H1 (cell line): ENCODE measurements at regions not wholly inside any gene's neighbourhood (a gene's known extent, or its start where the extent isn't known, plus 50 kb on each side); places are given as distances from the start of the nearest gene placed in this dataset.

Experiments used
- CTCF ChIA-PET: fragments of 300-600 bp; sonication (Branson Sonifier 250); formaldehyde crosslinking; loops from one replicate; lab custom pipeline; 2021; ENCODE audit not compliant: partially characterized antibody; lab: Charles Lee
- POLR2A ChIA-PET: fragments of 300-600 bp; sonication (Branson Sonifier 250); formaldehyde crosslinking; loops from one replicate; lab custom pipeline; 2021; ENCODE audit warnings: inconsistent platforms; ENCODE audit not compliant: partially characterized antibody; lab: Charles Lee
- DNase-seq, 2 experiments: peaks; one replicate each; pipeline versions ENCODE4 v3.0.0 to v3.0.0-alpha.2; 2010 to 2022; ENCODE audit warnings: low spot score in 2 of 2, low read depth in 1 of 2, mixed read lengths in 1 of 2
- FAIRE-seq: peaks from 2 replicates; lab custom pipeline; 2011; peaks lifted over from hg19 to GRCh38; lab: Jason Lieb, UNC
- H2AFZ ChIP-seq: 2 replicates; pipeline ENCODE4 v1.8.1; 2012; ENCODE audit warnings: low read length, inconsistent platforms
- H2AK5ac ChIP-seq: 2 replicates; pipeline ENCODE4 v1.6.1; 2013; ENCODE audit warnings: low read depth, low read length
- H2BK120ac ChIP-seq: replicated peaks from 2 replicates; pipeline ENCODE3; 2013; ENCODE audit warnings: low read depth, low read length, inconsistent platforms
- H2BK12ac ChIP-seq: 2 replicates; pipeline ENCODE4 v1.6.1; 2013; ENCODE audit warnings: low read depth, low read length
- H2BK15ac ChIP-seq: 2 replicates; pipeline ENCODE4 v1.6.1; 2013; ENCODE audit warnings: low read length
- H2BK20ac ChIP-seq: 2 replicates; pipeline ENCODE4 v1.6.1; 2013; ENCODE audit warnings: low read length
- H2BK5ac ChIP-seq: 2 replicates; pipeline ENCODE4 v1.6.1; 2013; ENCODE audit warnings: low read depth, low read length
- H3K14ac ChIP-seq: 2 replicates; pipeline ENCODE4 v1.6.1; 2013; ENCODE audit warnings: inconsistent platforms; ENCODE audit not compliant: insufficient read length
- H3K18ac ChIP-seq: 2 replicates; pipeline ENCODE4 v1.6.1; 2013; ENCODE audit warnings: low read length; ENCODE audit errors: extremely low read depth
- H3K23ac ChIP-seq: 2 replicates; pipeline ENCODE4 v1.6.1; 2013; ENCODE audit warnings: inconsistent platforms; ENCODE audit not compliant: insufficient read length
- H3K23me2 ChIP-seq: 2 replicates; pipeline ENCODE4 v1.6.1; 2013; ENCODE audit warnings: low read depth, low read length
- H3K27ac ChIP-seq: 2 replicates; pipeline ENCODE4 v1.6.1; 2011; ENCODE audit warnings: low read depth, low read length, inconsistent platforms
- H3K27me3 ChIP-seq, 4 experiments: replicated peaks in 1 of 4; 1 replicate in 1 of 4; 2 replicates in 3 of 4; pipeline versions ENCODE4 v1.6.1 to v1.8.1; 2011 to 2013; ENCODE audit warnings: low read length in 3 of 4, mild to moderate bottlenecking in 3 of 4, inconsistent platforms in 2 of 4, mixed read lengths in 2 of 4, moderate library complexity in 1 of 4; ENCODE audit not compliant: control insufficient read depth in 3 of 4, insufficient read depth in 3 of 4; ENCODE audit errors: extremely low read depth in 1 of 4
- H3K36me3 ChIP-seq, 4 experiments: 2 replicates each; pipeline versions ENCODE4 v1.6.1 to v1.8.1; 2011 to 2013; ENCODE audit warnings: mild to moderate bottlenecking in 4 of 4, low read length in 3 of 4, moderate library complexity in 2 of 4, control low read depth in 1 of 4, inconsistent platforms in 1 of 4; ENCODE audit not compliant: insufficient read depth in 4 of 4, control insufficient read depth in 2 of 4
- H3K4ac ChIP-seq: replicated peaks from 2 replicates; pipeline ENCODE3; 2013; ENCODE audit warnings: low read length, low read depth, mixed read lengths, inconsistent platforms; ENCODE audit not compliant: insufficient read length
- H3K4me1 ChIP-seq, 4 experiments: replicated peaks in 1 of 4; 1 replicate in 1 of 4; 2 replicates in 3 of 4; pipeline versions ENCODE4 v1.6.1 to v1.8.1; 2011 to 2013; ENCODE audit warnings: low read length in 3 of 4, inconsistent platforms in 2 of 4, mixed read lengths in 1 of 4; ENCODE audit not compliant: insufficient read depth in 4 of 4, control insufficient read depth in 3 of 4
- H3K4me2 ChIP-seq, 2 experiments: 2 replicates each; pipeline versions ENCODE4 v1.6.1 to v1.8.1; 2011 to 2013; ENCODE audit warnings: low read depth in 2 of 2, low read length in 2 of 2, control low read depth in 1 of 2, inconsistent platforms in 1 of 2, mild to moderate bottlenecking in 1 of 2; ENCODE audit not compliant: insufficient read depth in 1 of 2
- H3K4me3 ChIP-seq, 4 experiments: fragments of 200-600, 300-600 bp in 1 of 4; sonication (generic), shearing (Covaris generic), sonication (Bioruptor Twin) in 1 of 4; 2 replicates each; pipeline versions ENCODE4 v1.5.1 to v1.8.1; 2011 to 2016; ENCODE audit warnings: low read length in 4 of 4, low read depth in 3 of 4, control low read depth in 2 of 4, inconsistent platforms in 2 of 4, mild to moderate bottlenecking in 2 of 4, mixed read lengths in 1 of 4, moderate library complexity in 1 of 4; ENCODE audit not compliant: insufficient read depth in 2 of 4; ENCODE audit errors: extremely low read depth in 1 of 4
- H3K56ac ChIP-seq: replicated peaks from 2 replicates; pipeline ENCODE3; 2013; ENCODE audit warnings: low read depth, mild to moderate bottlenecking, mixed read lengths, low read length, inconsistent platforms; ENCODE audit not compliant: insufficient read length
- H3K79me1 ChIP-seq: 2 replicates; pipeline ENCODE4 v1.6.1; 2013; ENCODE audit warnings: low read depth, low read length, control low read depth
- H3K79me2 ChIP-seq, 2 experiments: 2 replicates each; pipeline versions ENCODE4 v1.6.1 to v1.8.1; 2012 to 2013; ENCODE audit warnings: low read length in 2 of 2, mild to moderate bottlenecking in 2 of 2, inconsistent platforms in 1 of 2; ENCODE audit not compliant: insufficient read depth in 2 of 2, control insufficient read depth in 1 of 2
- H3K9ac ChIP-seq, 4 experiments: replicated peaks in 1 of 4; 1 replicate in 1 of 4; 2 replicates in 3 of 4; pipeline versions ENCODE4 v1.6.1 to v1.8.1; 2011 to 2013; ENCODE audit warnings: low read depth in 3 of 4, low read length in 3 of 4, control low read depth in 2 of 4, mild to moderate bottlenecking in 2 of 4, moderate library complexity in 2 of 4, inconsistent platforms in 1 of 4; ENCODE audit errors: extremely low read depth in 1 of 4
- H3K9me3 ChIP-seq, 2 experiments: 2 replicates each; pipeline versions ENCODE4 v1.6.1 to v1.8.1; 2012 to 2013; ENCODE audit warnings: mild to moderate bottlenecking in 2 of 2, moderate library complexity in 2 of 2, control low read depth in 1 of 2, inconsistent platforms in 1 of 2, low read depth in 1 of 2, low read length in 1 of 2, mixed read lengths in 1 of 2; ENCODE audit not compliant: insufficient read depth in 2 of 2
- H4K20me1 ChIP-seq, 2 experiments: replicated peaks in 1 of 2; 2 replicates each; pipeline versions ENCODE3 to v1.8.1; 2011 to 2013; ENCODE audit warnings: inconsistent platforms in 2 of 2, low read length in 2 of 2, mild to moderate bottlenecking in 1 of 2; ENCODE audit not compliant: insufficient read depth in 2 of 2, control insufficient read depth in 1 of 2
- H4K5ac ChIP-seq: 2 replicates; pipeline ENCODE4 v1.6.1; 2013; ENCODE audit warnings: low read length, low read depth, mixed read lengths, inconsistent platforms; ENCODE audit not compliant: insufficient read length
- H4K8ac ChIP-seq: 2 replicates; pipeline ENCODE4 v1.8.0; 2013; ENCODE audit warnings: mild to moderate bottlenecking, moderate library complexity, low read length, inconsistent platforms; ENCODE audit not compliant: insufficient read depth; ENCODE audit errors: extremely low read depth
- H4K91ac ChIP-seq: replicated peaks from 2 replicates; pipeline ENCODE3; 2013; ENCODE audit warnings: low read length, mixed read lengths, inconsistent platforms; ENCODE audit not compliant: insufficient read length
- ASH2L ChIP-seq: fragments of 200-600, 300-600 bp; sonication (generic); IDR thresholded peaks from one replicate; pipeline ENCODE4 v1.7.1; 2017; ENCODE audit warnings: low read length
- BRCA1 ChIP-seq: IDR thresholded peaks from 2 replicates; pipeline ENCODE4 v1.6.1; 2012; ENCODE audit warnings: low read depth, low read length, improper control_type of control experiment
- CBX8 ChIP-seq: fragments of 300-800, 300-1000 bp; sonication (generic); IDR thresholded peaks from 2 replicates; pipeline ENCODE4 v1.7.1; 2016; ENCODE audit warnings: low read depth, low read length, borderline replicate concordance
- CREB1 ChIP-seq: IDR thresholded peaks from 2 replicates; pipeline ENCODE4 v1.6.1; 2012; ENCODE audit warnings: inconsistent platforms
- EZH2 ChIP-seq: fragments of 200-600 bp; sonication (generic); IDR thresholded peaks from 2 replicates; pipeline ENCODE4 v1.7.1; 2012; ENCODE audit warnings: low read depth, mild to moderate bottlenecking, moderate library complexity, low read length, inconsistent platforms; ENCODE audit not compliant: severe bottlenecking
- FOSL1 ChIP-seq: IDR thresholded peaks from 2 replicates; pipeline ENCODE4 v1.6.1; 2011; ENCODE audit warnings: mild to moderate bottlenecking, low read depth, low read length, moderate library complexity; ENCODE audit not compliant: insufficient read depth
- PHF8 ChIP-seq: fragments of 200-600 bp; sonication (generic); conservative IDR thresholded peaks from 2 replicates; pipeline ENCODE4 v1.7.1; 2012; ENCODE audit warnings: low read depth, mild to moderate bottlenecking, inconsistent platforms, low read length, moderate library complexity
- POLR2A ChIP-seq, 2 experiments: IDR thresholded peaks; 1 replicate in 1 of 2; 2 replicates in 1 of 2; pipeline ENCODE4 v1.6.1; 2011; ENCODE audit warnings: low read depth in 2 of 2, low read length in 2 of 2, mild to moderate bottlenecking in 2 of 2; ENCODE audit errors: control extremely low read depth in 1 of 2
- RBBP5 ChIP-seq: IDR thresholded peaks from 2 replicates; pipeline ENCODE4 v1.7.1; 2012; ENCODE audit warnings: low read depth, mild to moderate bottlenecking, inconsistent platforms, low read length, moderate library complexity, borderline replicate concordance
- SUZ12 ChIP-seq: fragments of 200-600 bp; sonication (generic); IDR thresholded peaks from 2 replicates; pipeline ENCODE4 v1.6.1; 2012; ENCODE audit warnings: mild to moderate bottlenecking, inconsistent platforms, low read length, moderate library complexity, mixed read lengths
- TAF7 ChIP-seq: optimal IDR thresholded peaks from 2 replicates; pipeline ENCODE3; 2011; ENCODE audit warnings: low read depth, mild to moderate bottlenecking, inconsistent platforms, low read length, moderate library complexity, borderline replicate concordance
- TBP ChIP-seq: IDR thresholded peaks from 2 replicates; pipeline ENCODE4 v1.6.1; 2011; ENCODE audit warnings: low read depth, low read length, improper control_type of control experiment
- ZNF274 ChIP-seq: IDR thresholded peaks from 2 replicates; pipeline ENCODE4 v1.7.0; 2012; ENCODE audit warnings: low read length, borderline replicate concordance; ENCODE audit errors: extremely low read depth
- WGBS, 2 experiments: shearing (Covaris generic) in 1 of 2; methylation state at CpG; one replicate each; pipeline versions ENCODE4 v1.1.6 to v1.1.7; 2013 to 2015; ENCODE audit warnings: low lambda C conversion rate in 2 of 2, mixed read lengths in 2 of 2, inconsistent platforms in 1 of 2, low coverage in 1 of 2, missing lambda C conversion rate in 1 of 2; ENCODE audit not compliant: insufficient replicate concordance in 2 of 2, insufficient coverage in 1 of 2, insufficient read length in 1 of 2; ENCODE audit errors: extremely low coverage in 1 of 2, missing lambda C conversion rate in 1 of 2; 5-methylcytosine and 5-hydroxymethylcytosine counted together
- TF ChIP-seq, protein P1 (sequence below): IDR thresholded peaks from 2 replicates; pipeline ENCODE4 v1.6.1; 2012; ENCODE audit warnings: inconsistent platforms

DNA sequence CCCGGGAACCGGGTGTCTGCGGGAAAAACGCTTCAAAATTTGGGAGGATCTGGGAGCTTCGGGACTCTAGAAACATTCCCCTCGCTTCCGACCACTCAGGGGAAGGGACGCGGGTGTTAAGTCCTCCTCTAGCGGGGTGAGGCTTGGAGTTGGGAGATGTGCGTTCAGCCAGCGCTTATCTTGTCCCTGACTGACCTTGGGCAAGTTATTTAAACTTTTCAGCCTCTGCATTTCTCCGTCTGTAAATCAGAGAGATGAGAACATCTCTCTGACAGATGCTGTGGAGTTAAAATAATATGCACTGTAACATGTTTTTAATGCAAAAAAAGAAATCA lies 76.9 kb upstream of the ANO4 start:
- 7% methylated on average over 13 of the region's 13 CpGs; no CpG with 5 or more reads in 1 of the 2 experiments for WGBS, 2 experiments
- no peak overlapping the region for H2BK15ac ChIP-seq
- H3K27me3 ChIP-seq, result peaks cover 20 to 43% (median 32%) of the 10 kb centered on the region in 4 experiments
- H2BK12ac ChIP-seq, result no peak overlapping the region
- no peak overlapping the region for H3K14ac ChIP-seq
- peak overlapping the region; percentile 78 to 90 for H3K4me2 ChIP-seq
- no peaks in the 10 kb centered on the region for H3K9me3 ChIP-seq
- H2AK5ac ChIP-seq, result no peak overlapping the region
- H2AFZ ChIP-seq, result no peak overlapping the region
- no peak overlapping the region for H2BK120ac ChIP-seq
- ChIA-PET POLR2A (no interaction called here), CTCF (interaction anchor here (1.5 to 1.7 kb wide), 2 partner anchors 12 to 15 kb away, joined by 3 to 8 read pairs; no protein-coding TSS in a partner anchor)
- no peaks in the 10 kb centered on the region for H3K79me1 ChIP-seq
- peak overlapping the region; percentile 42 to 64 (median 52); a peak in 7 of 8 replicates for H3K4me3 ChIP-seq
- H3K18ac ChIP-seq, result no peak overlapping the region
- H4K5ac ChIP-seq, result no peak overlapping the region
- DNase-seq (no peak), FAIRE-seq (no peak)
- no peak overlapping the region for H4K91ac ChIP-seq
- no peak overlapping the region for H2BK20ac ChIP-seq
- TF ChIP-seq TBP (no peak), SUZ12 (peak; percentile 70), POLR2A (IDR thresholded peaks at IDR 0.05; ENCODE audit: control extremely low read depth in 1 of 2, low read depth in 2 of 2, low read length in 2 of 2) (no peak), CBX8 (no peak), TAF7 (no peak), ZNF274 (no peak), BRCA1 (no peak), FOSL1 (no peak), CREB1 (no peak), EZH2 (peak; percentile 45), RBBP5 (no peak), ASH2L (no peak), PHF8 (no peak)
- TF ChIP-seq, protein P1, sequence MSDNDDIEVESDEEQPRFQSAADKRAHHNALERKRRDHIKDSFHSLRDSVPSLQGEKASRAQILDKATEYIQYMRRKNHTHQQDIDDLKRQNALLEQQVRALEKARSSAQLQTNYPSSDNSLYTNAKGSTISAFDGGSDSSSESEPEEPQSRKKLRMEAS, result no peak
- H3K23ac ChIP-seq, result no peak overlapping the region
- no peak overlapping the region for H3K9ac ChIP-seq
- no peaks in the 10 kb centered on the region for H3K79me2 ChIP-seq
- peaks cover 0 to 8% (median 4%) of the 10 kb centered on the region in 4 experiments for H3K4me1 ChIP-seq
- H4K8ac ChIP-seq, result 0 out of 2 replicates have a peak overlapping the region, but pooled peaks have one; percentile 31
- H3K56ac ChIP-seq, result no peak overlapping the region
- no peaks in the 10 kb centered on the region for H4K20me1 ChIP-seq
- no peak overlapping the region for H3K27ac ChIP-seq
- no peak overlapping the region for H3K4ac ChIP-seq
- H3K23me2 ChIP-seq, result peaks cover 11% of the 10 kb centered on the region
- no peak overlapping the region for H2BK5ac ChIP-seq
- no peaks in the 10 kb centered on the region for H3K36me3 ChIP-seq
